ENCODE measurements at regions not wholly inside any gene's neighbourhood (a gene's known extent, or its start where the extent isn't known, plus 50 kb on each side); places are given as distances from the start of the nearest gene placed in this dataset.

DNA sequence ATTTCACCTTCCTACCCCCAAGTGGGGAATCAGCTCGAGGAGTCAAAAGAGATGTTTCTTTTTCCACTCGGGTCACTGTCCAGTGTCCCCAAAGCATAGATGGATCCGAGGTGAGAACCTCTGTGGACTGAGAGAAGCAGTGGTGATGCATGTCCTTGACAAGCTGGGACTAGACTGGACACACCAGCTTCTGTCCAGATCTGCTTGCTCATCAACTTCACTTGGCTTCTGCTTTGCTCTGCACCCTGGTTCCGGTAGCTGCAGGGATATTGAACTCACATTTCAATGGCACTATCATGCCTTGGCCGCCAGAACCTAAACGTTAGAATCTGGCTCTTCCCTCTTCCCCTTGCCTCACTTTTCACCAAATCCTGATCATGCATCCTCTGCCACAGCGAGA, 50.3 kb upstream of the CXCL12 start:
- DNase-seq (ENCODE audit: low read depth in 2 of 2), result no peak

DNA sequence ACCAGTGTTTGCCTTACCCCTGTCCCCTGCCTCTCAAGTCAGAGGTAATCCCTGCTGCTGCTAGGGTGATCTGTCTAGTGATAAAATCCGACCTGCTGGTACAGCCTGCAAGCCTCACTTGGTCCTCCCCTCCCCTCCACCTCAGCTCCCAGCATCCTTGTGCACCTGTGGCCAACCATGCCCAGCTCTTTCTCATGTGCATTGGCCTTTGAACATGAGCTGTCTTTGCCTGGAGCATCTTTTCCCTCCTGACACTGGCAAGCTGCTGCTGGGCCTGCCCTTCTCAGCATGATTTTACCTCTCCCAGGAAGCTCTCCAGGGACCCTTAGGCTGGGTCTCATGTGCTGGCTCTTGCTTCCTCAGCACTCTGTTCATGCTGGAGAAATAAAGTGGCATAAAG, 51.3 kb upstream of the CXCL12 start:
- DNase-seq (ENCODE audit: low read depth in 2 of 2), result no peak

DNA sequence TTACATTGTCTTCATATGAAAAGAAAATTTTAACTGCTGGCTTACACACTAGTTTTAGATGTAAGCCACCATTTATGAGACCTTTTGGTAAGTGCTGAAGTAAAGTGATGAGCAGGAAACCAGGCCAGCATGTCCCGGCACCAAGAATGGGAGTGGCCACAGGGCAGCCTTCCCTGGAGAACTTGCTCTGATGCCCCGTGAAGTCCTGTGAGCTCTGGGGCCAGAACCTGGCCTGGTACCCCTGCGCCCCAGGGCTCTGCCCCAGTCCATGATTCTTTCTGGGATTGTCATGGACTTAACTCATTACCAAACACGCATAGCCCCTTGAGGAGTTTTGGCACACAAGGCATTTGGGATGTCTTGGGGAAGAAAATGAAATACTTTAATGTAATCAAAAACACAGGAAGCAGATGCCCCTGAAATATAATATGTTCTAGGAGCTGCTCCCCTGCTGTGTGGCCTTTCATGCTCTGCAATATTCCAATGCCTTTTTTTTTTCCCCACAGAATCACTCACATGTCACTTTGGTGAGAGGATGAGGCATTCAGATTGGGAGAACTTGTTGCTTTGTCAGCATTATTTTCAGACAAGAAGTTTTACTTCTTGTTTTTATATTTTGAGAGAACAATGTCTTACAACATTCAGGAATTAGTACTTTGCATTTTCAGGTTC, 53.1 kb upstream of the CXCL12 start:
- no peak for DNase-seq (ENCODE audit: low read depth in 2 of 2)

DNA sequence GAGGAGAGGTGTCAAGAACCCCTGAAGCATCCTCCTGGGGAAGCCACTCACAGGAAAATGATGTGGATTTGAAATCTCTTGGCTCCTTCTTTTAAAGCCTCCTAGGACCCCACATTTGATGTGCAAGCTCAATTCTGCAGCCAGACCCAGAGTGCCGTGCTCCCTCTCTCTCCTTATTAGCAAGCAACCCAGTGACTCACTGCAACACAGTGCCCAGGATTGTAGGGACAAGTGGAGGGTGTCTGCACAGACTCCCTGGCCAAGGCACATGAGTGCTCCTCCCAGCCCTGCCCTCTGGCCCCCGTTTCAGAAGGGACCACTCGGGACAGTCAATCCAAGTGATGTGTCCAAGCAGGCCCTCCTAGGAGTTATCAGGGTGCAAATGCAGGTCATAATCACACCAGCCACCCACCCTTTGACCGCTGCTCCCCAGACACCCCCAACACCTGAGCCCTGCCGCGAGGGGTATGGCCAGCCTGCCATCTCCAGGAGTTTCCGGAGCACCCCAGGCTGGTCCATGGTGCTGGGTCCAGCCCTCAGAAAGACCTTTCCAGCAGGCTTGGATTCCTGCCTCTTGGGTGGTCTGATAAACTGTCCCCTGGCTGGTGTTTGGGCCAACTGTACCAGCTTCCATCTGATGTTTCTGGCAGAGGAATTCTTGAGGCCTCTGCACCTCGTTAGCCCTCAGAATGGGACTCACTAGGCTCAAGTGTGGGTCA, 54.5 kb upstream of the CXCL12 start:
- DNase-seq (ENCODE audit: low read depth in 2 of 2), result no peak

DNA sequence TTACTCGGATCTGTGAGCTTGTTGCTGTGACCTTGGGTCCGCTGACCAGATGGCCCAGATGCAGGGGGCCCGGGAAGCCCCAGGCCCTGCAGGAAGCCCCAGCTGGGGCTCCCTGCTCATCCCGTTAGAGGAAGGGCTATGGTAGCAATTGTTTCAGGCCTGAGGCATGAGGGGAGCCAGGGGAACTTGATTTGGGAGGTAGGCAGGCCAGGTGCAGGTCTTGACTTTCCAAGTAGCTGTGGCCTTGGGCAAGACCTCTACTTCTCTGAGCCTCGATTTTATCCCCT, 55.0 kb upstream of the CXCL12 start:
- no peak for DNase-seq (ENCODE audit: low read depth in 2 of 2)

DNA sequence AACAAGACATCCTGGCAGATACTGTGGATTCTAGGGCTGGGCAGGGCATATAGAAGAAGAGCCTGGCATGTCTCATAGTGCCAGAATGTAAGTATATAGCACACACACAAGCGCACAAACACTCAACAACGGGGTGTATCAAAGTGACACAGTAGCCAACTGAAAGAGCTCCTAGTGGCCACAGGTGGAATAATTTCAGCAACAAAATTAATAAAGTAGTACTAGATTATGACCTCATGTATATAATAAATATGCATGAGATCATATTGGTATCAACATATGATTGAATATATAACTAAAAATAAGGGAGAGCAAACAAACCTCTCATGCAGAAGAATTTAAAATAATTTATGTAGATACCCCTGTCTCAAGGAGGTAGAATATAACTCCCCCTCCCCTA, 72.4 kb upstream of the CXCL12 start:
- DNase-seq (ENCODE audit: low read depth in 2 of 2), result no peak

DNA sequence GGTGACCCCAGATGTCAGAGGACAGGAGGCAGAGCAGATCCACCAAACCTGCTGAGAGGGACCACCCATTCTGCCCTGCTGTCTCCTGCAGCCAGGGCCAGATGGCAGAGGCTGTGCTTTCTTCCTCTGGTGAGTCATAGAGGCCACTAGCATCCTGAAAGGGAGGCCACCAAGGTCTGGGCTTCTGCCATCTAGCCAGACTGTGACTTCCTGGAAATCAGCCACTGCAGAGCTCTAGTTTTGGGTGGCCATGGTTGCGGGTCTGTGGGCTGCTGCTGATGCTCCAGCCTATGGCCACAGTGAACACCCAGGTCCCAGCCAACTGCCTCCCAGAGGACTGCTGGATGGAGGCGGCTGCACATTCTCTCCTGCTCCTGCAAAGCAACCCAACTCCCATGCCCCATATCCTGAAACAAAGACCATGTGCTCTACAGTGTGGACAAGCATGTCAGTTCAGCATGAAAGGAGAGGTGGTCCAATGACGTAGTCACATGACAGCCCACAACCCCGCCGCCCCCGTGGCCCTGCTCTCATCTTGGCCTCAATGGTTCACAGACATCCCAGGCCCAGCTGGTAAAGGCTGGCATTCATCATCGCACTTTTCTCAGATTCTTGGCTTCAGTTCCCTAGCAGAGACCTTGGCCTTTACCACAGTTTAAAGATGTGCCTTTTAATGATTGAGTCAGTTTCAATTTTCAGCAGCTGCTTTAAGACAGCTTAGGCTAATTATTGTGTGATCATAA, 73.9 kb upstream of the CXCL12 start:
- no peak for DNase-seq (ENCODE audit: low read depth in 2 of 2)

DNA sequence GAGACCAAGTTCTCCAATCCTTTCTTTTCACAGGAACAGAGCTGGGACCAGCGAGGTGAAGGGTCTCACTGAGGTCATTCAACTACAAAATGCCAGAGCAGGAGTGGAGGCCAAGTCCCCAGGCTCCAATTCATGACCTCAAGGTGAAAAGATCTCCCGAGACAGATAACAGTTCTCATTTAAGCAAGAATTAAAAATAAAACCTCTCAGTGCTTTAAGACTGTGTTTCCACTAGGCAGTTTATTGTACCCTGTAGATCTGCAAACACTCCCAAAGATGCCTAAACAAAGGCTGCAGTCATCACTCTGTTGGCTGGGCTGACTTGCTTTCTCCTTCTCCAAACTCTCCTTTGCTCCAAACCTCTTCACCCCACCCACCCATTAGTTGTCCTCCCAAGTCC, 74.8 kb upstream of the CXCL12 start:
- DNase-seq (ENCODE audit: low read depth in 2 of 2), result no peak

DNA sequence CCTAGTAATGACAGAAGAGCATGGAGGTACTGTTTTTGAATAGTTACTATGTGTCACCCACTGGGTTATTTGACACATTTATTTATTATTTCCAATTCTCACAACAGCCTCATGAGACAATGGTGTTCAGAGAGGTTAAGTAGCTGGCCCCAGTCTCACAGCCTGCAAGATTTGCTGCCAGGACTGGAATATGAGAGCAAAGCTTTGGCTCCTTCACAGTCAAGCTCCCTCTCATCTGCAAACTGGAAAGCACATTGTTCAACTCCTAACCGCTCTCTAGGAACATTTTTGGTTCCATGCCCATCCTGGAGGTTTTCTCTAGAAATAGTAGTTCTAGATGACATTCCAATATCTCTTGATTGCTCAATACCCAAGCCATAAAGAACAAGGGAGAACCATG, 75.5 kb upstream of the CXCL12 start:
- DNase-seq (ENCODE audit: low read depth in 2 of 2), result no peak

DNA sequence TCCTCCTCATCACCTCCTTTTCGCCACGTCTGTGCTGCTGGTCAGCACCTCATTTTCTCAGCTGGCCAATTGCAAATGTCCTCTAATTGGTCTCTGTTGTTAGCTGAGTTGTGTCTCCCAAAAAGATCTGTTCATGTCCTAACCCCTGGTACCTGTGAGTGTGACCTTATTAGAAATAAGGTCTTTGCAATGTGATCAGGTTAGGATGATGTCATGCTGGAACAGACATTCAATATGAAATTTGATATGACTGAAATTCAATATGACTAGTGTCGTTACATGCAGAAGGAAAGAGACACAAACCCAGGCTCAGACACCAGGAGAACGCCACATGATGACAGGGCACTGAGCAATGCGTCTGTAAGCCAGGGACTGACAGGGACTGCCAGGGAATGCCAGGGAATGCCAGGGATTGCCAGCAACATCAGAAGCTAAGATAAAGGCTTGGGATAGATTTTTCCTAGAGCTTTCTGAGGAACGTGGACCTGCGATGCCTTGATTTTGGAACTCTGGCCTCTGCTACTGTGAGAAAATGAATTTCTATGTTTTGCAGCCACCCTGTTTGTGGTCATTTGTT, 77.5 kb upstream of the CXCL12 start:
- no peak for DNase-seq (ENCODE audit: low read depth in 2 of 2)

DNA sequence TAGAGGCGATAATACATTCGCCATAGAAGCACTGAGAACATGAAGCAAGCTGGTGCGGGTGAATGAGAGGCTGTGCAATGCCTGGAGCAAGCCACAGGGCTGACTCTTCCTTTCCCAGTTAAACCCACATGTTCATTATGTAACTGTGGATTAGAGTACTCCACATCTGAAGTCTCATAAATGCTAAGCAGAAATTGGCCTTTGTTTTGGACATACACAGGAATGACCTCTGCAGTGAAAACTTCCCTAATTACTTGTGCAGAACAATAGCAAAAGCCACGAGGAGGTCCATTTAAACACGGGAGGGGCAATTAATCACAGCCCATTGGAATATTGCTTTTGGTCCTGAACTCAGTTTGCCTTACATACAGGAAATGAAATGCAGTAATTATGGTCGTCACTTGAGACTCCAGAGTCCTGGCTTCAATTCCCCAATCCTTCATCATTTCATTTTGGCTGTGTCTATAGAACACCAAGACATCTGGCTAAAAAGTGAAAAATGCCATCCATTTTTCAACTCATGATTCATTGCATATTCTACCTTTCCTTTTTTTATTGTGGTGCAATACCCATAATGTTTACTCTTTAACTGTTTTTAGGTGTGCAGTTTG, 78.7 kb upstream of the CXCL12 start:
- no peak for DNase-seq (ENCODE audit: low read depth in 2 of 2)

DNA sequence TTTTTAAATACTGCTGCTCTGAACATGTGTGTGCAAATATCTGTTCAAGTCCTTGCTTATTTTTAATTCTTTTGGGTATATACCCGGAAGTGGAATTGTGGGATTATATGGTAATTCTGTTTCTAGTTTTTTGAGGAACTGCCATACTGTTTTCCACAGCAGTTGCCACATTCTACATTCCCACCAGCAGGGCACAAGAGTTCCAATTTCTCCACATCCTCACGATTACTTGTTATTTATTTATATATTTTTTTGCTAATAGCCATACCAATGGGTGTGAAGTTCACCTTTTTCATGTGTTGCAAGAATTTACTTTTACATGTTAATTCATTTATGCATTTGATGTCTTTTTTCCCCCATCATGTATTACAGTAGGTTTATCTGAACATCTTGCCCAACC, 79.6 kb upstream of the CXCL12 start:
- no peak for DNase-seq (ENCODE audit: low read depth in 2 of 2)

DNA sequence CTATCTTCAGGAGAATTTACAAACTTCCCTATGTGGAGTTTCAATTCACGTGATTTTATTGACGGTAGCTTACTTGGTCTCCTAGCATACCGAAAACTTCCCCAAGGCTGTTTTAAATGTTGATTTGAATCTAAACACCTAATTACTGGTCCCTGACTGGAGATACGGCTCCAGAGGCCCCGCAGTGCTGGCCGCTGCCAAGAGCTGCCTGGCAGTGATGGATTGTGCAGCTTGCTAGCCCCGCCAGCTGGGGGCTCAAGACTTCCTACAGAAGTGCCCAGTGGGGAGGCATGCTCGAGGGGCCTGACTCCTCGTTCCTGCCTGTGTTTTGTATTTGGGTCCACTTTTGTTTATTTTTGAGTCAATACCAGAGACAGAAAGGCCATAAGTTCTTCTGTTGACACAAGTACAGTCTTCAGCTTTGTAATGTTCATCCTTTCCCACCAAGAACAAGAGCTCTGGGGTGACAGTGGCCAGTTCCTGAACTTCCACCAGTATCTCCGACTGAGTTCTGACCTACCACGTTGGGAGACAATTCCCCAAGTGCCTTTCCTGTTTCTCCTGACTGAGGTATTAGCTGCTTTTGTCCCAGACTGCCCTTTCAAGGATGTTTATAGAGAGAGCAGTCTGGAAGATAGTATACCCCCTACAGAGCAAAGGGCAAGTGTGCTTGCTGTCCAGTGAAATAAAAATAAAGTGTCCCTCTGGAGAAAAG, 80.7 kb upstream of the CXCL12 start:
- no peak for DNase-seq (ENCODE audit: low read depth in 2 of 2)

DNA sequence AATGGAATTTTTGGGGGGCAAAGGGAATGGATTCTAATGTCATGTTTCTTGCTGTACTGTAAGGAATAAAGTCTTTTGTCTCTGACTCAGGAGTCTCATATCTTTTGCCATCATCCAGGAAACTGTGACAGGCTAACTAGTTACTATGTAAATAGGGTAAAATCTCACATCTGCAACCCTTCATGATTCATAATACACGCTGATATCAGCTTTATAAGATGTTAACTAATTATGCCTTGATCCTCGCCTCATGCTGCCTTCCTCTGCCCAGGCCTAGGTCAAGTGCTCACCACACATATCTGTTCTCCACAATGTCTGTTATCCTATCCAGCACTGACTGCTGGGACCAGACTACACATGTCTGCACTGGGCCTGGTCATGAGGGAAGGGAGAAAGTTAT, 81.3 kb upstream of the CXCL12 start:
- no peak for DNase-seq (ENCODE audit: low read depth in 2 of 2)

DNA sequence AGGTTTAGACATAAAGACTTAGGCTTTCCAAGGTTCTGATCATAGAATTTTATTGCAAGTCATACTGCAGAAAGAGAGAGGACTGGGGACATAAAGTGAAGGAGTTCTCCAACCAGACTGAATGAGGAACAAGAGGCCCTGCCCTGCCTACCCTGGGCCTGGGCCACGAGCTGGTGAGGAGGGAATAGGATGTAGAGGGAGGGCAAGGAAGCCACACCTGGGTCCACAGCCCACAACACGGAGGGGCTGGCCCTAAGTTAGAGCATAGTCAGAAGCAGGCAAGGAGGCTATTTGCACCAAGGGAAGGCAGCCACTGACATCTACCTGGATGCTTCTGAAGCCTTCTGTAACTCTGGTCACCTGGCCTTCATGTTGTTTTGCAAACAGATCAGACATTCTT, 82.2 kb upstream of the CXCL12 start:
- no peak for DNase-seq (ENCODE audit: low read depth in 2 of 2)

DNA sequence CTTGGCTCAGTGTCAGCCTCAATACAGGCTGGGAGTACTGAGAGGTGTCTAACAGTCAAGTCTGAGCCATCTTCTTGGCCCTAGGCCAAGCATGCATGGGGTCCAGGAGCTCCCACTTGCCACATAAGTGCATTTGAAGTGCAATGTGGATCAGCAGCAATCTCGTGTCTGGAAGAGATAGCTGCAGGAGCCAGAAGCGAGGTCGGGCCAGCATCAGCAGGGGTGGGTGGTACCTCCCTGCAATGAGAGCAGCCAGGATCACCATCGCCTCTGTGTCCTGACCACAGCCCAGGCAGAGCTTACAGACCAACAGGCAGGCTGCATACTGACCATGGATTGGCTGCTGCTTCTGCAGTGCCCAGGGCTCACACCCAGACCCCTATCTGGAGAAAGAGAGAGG, 83.0 kb upstream of the CXCL12 start:
- DNase-seq (ENCODE audit: low read depth in 2 of 2), result no peak

DNA sequence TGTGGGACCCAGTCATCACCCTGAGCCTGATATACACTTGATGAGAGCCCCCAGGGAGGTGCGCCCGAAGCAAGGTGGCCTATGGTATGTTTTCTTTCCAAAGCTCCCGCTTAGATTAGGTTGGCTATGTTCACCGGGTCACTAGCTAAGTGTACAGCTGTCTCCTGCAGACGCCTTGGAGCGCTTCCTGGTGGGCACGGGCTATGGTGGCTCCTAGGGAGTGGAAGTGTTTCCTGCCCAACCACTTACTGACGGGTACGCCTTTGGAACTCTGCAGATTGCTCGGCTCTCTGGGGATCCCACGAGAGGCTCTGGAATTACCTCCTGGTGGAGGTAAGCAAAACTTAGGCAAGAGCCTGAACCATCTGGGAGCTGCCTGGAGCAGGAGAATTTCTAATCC, 83.6 kb upstream of the CXCL12 start:
- DNase-seq (ENCODE audit: low read depth in 2 of 2), result no peak

DNA sequence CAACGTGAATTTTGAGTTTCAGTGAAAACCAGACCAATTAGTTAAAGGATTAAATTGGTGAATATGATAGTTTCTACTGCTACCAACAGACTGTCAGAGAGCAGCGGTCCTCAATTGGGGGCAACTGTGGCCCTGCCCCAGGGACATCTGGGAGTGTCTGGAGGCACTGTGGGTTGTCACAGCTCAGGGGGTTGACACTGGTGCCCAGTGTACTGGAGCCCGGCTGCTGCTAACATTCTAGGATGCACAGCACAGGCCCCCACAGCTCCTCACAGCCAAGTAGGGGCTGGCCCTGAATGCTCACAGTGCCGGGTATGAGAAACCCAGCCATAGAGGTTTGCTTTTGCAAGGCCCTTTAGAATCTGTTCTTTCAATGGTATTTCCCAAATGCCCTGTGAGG, 84.1 kb upstream of the CXCL12 start:
- DNase-seq (ENCODE audit: low read depth in 2 of 2), result no peak

DNA sequence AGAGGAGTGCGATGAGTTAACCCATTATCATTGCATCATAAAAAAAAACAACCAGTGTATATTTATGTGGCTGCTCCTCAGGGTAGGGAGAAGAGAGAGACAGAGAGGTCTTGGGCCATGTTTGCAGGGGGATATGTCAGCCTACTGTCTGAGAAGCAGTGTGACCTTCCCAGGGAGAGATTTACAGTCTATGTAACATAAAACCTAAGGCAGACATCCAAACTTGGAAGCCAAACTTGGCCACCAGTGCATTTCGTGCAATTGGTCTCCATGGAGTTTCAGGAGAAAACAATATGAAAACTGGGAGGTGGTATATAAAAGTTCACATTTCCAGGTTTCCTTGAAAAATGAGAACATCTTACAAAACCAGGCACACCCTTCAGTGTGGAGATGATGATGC, 85.9 kb upstream of the CXCL12 start:
- no peak for DNase-seq (ENCODE audit: low read depth in 2 of 2)

DNA sequence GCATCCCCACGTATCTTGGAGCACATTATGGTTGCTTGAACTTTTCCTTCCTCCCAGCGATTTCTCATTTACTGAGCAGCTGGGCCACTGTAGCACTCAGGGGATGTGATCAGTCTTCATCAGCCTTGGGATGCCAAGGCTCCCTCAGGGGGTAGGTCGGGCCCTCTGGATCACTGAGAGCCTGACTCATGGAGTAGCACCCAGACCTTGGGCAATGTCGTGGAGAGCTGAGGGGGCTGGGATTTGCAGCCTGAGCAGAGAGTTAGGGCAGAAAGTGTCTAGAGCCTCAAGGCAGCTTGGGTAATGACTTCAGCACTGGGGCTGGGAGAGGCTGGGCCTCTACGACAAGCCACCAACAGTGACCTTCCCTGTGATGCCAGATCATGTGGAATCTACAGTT, 86.5 kb upstream of the CXCL12 start:
- no peak for DNase-seq (ENCODE audit: low read depth in 2 of 2)

DNA sequence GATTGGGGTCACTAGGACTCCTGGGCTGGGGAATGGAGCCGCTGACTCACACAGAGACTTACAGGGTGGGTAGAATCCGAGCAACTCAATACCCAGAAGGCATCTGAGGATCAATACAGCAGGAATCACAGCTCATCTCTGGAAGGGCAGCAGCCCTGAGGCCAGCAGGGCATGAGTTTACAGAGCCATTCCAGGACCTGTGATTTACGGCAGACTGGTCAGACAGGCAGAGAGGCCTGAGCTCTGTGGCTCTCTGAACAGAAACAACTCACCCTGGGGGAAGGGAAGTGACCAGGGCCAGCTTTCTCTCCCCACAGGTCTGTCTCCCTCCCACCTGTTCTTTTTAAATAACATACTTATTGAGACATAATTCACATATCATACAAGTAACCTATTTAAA, 88.2 kb upstream of the CXCL12 start:
- no peak for DNase-seq (ENCODE audit: low read depth in 2 of 2)

Data from stimulated activated CD8-positive, alpha-beta memory T cell treated with anti-CD3 and anti-CD28 coated beads, Interleukin-15, amount 100 ng/mL, for 48 hours (primary cell).